ENCODE measurements at regions not wholly inside any gene's neighbourhood (a gene's known extent, or its start where the extent isn't known, plus 50 kb on each side); places are given as distances from the start of the nearest gene placed in this dataset.

- TF ChIP-seq CTCF (IDR thresholded peaks at IDR 0.05) = no peak
Measured at GRCh38 chr3:44074181-44074580, 167.5 kb upstream of the TOPAZ1 start.

GRCh38 chr3:44076221-44076829, 165.4 kb upstream of the TOPAZ1 start:
- TF ChIP-seq CTCF (IDR thresholded peaks at IDR 0.05) = no peak

- TF ChIP-seq CTCF (IDR thresholded peaks at IDR 0.05) = peak; percentile 47
Measured at GRCh38 chr3:44077267-44077666, 164.4 kb upstream of the TOPAZ1 start.

GRCh38 chr3:44078863-44079262, 162.8 kb upstream of the TOPAZ1 start:
- TF ChIP-seq CTCF (IDR thresholded peaks at IDR 0.05) = no peak

GRCh38 chr3:44079916-44080315, 161.8 kb upstream of the TOPAZ1 start:
- no peak for TF ChIP-seq CTCF (IDR thresholded peaks at IDR 0.05)

- TF ChIP-seq CTCF (IDR thresholded peaks at IDR 0.05) = no peak
Measured at GRCh38 chr3:44080474-44081072, 161.1 kb upstream of the TOPAZ1 start.

GRCh38 chr3:44090036-44090435, 151.7 kb upstream of the TOPAZ1 start:
- no peak for TF ChIP-seq CTCF (IDR thresholded peaks at IDR 0.05)

- TF ChIP-seq CTCF (IDR thresholded peaks at IDR 0.05) = no peak
Measured at GRCh38 chr3:44092497-44092896, 149.2 kb upstream of the TOPAZ1 start.
